ENCODE measurements at regions not wholly inside any gene's neighbourhood (a gene's known extent, or its start where the extent isn't known, plus 50 kb on each side); places are given as distances from the start of the nearest gene placed in this dataset.

- intact Hi-C loops (cut with DNase I): no loop called here
- Histone ChIP-seq H3K9me3 (no peaks in the 10 kb centered on the region), H3K4me3 (no peak overlapping the region), H3K27me3 (no peaks in the 10 kb centered on the region), H3K27ac (no peak overlapping the region), H3K36me3 (no peaks in the 10 kb centered on the region), H3K4me1 (no peaks in the 10 kb centered on the region)
- TF ChIP-seq CTCF (IDR thresholded peaks at IDR 0.05): no peak
- ATAC-seq: no peak
- DNase-seq: no peak
These were observed 193.9 kb downstream of the MMUT start for GRCh38 chr6:49269190-49269589.

- no peak for TF ChIP-seq CTCF (IDR thresholded peaks at IDR 0.05)
- intact Hi-C loops (cut with DNase I): no loop called here
- no peak for DNase-seq
- Histone ChIP-seq H3K36me3 (no peaks in the 10 kb centered on the region), H3K27me3 (no peaks in the 10 kb centered on the region), H3K4me1 (no peaks in the 10 kb centered on the region), H3K27ac (no peak overlapping the region), H3K4me3 (no peak overlapping the region), H3K9me3 (no peaks in the 10 kb centered on the region)
- ATAC-seq: no peak
These were observed 198.1 kb downstream of the MMUT start for GRCh38 chr6:49264909-49265308.

- intact Hi-C loops (cut with DNase I): no loop called here
- H3K4me1 ChIP-seq: no peaks in the 10 kb centered on the region
- DNase-seq (no peak), ATAC-seq (no peak)
- no peaks in the 10 kb centered on the region for H3K36me3 ChIP-seq
- no peaks in the 10 kb centered on the region for H3K9me3 ChIP-seq
- no peak for TF ChIP-seq CTCF (IDR thresholded peaks at IDR 0.05)
- no peak overlapping the region for H3K27ac ChIP-seq
- no peak overlapping the region for H3K4me3 ChIP-seq
- no peaks in the 10 kb centered on the region for H3K27me3 ChIP-seq
These were observed 198.6 kb downstream of the MMUT start for GRCh38 chr6:49264496-49264895.

GRCh38 chr6:49257549-49257948 lies 205.5 kb downstream of the MMUT start:
- H3K4me3 ChIP-seq: no peak overlapping the region
- no peaks in the 10 kb centered on the region for H3K36me3 ChIP-seq
- no peak for DNase-seq
- no peaks in the 10 kb centered on the region for H3K4me1 ChIP-seq
- H3K9me3 ChIP-seq: no peaks in the 10 kb centered on the region
- no peaks in the 10 kb centered on the region for H3K27me3 ChIP-seq
- TF ChIP-seq CTCF (IDR thresholded peaks at IDR 0.05): no peak
- ATAC-seq: no peak
- no peak overlapping the region for H3K27ac ChIP-seq
- intact Hi-C loops (cut with DNase I): no loop called here

GRCh38 chr6:49255335-49255734 lies 207.7 kb downstream of the MMUT start:
- H3K27ac ChIP-seq: no peak overlapping the region
- TF ChIP-seq CTCF (IDR thresholded peaks at IDR 0.05): no peak
- intact Hi-C loops (cut with DNase I): no loop called here
- H3K4me1 ChIP-seq: no peaks in the 10 kb centered on the region
- no peaks in the 10 kb centered on the region for H3K36me3 ChIP-seq
- H3K4me3 ChIP-seq: no peak overlapping the region
- no peaks in the 10 kb centered on the region for H3K27me3 ChIP-seq
- DNase-seq (no peak), ATAC-seq (no peak)
- H3K9me3 ChIP-seq: no peaks in the 10 kb centered on the region

GRCh38 chr6:49252901-49253300 lies 210.2 kb downstream of the MMUT start:
- Histone ChIP-seq H3K9me3 (no peaks in the 10 kb centered on the region), H3K27ac (no peak overlapping the region), H3K36me3 (no peaks in the 10 kb centered on the region), H3K4me3 (no peak overlapping the region), H3K4me1 (no peaks in the 10 kb centered on the region), H3K27me3 (no peaks in the 10 kb centered on the region)
- no peak for TF ChIP-seq CTCF (IDR thresholded peaks at IDR 0.05)
- intact Hi-C loops (cut with DNase I): no loop called here
- DNase-seq: no peak
- ATAC-seq: no peak
